HS-5 (cell line): ENCODE measurements at regions not wholly inside any gene's neighbourhood (a gene's known extent, or its start where the extent isn't known, plus 50 kb on each side); places are given as distances from the start of the nearest gene placed in this dataset.

ENCODE experiments used
- DNase-seq: peaks from one replicate; pipeline ENCODE4 v3.0.0-alpha.2; 2012; ENCODE audit warnings: low read depth

- DNase-seq, result no peak
Measured at GRCh38 chr20:24334830-24335229, 134.6 kb upstream of the SYNDIG1 start.

- no peak for DNase-seq
Measured at GRCh38 chr20:24332956-24333355, 136.5 kb upstream of the SYNDIG1 start.

- no peak for DNase-seq
Measured at GRCh38 chr20:24331939-24332338, 137.5 kb upstream of the SYNDIG1 start.

GRCh38 chr20:24328901-24329300, 140.5 kb upstream of the SYNDIG1 start:
- no peak for DNase-seq

- no peak for DNase-seq
Measured at GRCh38 chr20:24321973-24322372, 147.5 kb upstream of the SYNDIG1 start.

GRCh38 chr20:24318569-24319352, 150.7 kb upstream of the SYNDIG1 start:
- no peak for DNase-seq

- no peak for DNase-seq
Measured at GRCh38 chr20:24317224-24317623, 152.2 kb upstream of the SYNDIG1 start.

- no peak for DNase-seq
Measured at GRCh38 chr20:24316731-24317130, 152.7 kb upstream of the SYNDIG1 start.

GRCh38 chr20:24314053-24314452, 155.4 kb upstream of the SYNDIG1 start:
- DNase-seq, result no peak

- DNase-seq, result no peak
Measured at GRCh38 chr20:24309596-24309995, 159.8 kb upstream of the SYNDIG1 start.

GRCh38 chr20:24305371-24305770, 164.1 kb upstream of the SYNDIG1 start:
- DNase-seq, result no peak

GRCh38 chr20:24304291-24304690, 165.1 kb upstream of the SYNDIG1 start:
- DNase-seq, result no peak

- DNase-seq, result no peak
Measured at GRCh38 chr20:24303393-24304170, 165.8 kb upstream of the SYNDIG1 start.

GRCh38 chr20:24297993-24298392, 171.4 kb upstream of the SYNDIG1 start:
- DNase-seq, result no peak

- DNase-seq, result no peak
Measured at GRCh38 chr20:24296477-24297261, 172.8 kb upstream of the SYNDIG1 start.

GRCh38 chr20:24291014-24291413, 178.4 kb upstream of the SYNDIG1 start:
- DNase-seq, result no peak

- DNase-seq, result no peak
Measured at GRCh38 chr20:24289737-24290481, 179.5 kb upstream of the SYNDIG1 start.

GRCh38 chr20:24283186-24283585, 186.2 kb upstream of the SYNDIG1 start:
- no peak for DNase-seq

- no peak for DNase-seq
Measured at GRCh38 chr20:24277196-24277595, 192.2 kb upstream of the SYNDIG1 start.

GRCh38 chr20:24275946-24276705, 193.3 kb upstream of the SYNDIG1 start:
- DNase-seq, result no peak

- DNase-seq, result no peak
Measured at GRCh38 chr20:24273251-24273650, 196.2 kb upstream of the SYNDIG1 start.
